ENCODE measurements at regions not wholly inside any gene's neighbourhood (a gene's known extent, or its start where the extent isn't known, plus 50 kb on each side); places are given as distances from the start of the nearest gene placed in this dataset.

DNA sequence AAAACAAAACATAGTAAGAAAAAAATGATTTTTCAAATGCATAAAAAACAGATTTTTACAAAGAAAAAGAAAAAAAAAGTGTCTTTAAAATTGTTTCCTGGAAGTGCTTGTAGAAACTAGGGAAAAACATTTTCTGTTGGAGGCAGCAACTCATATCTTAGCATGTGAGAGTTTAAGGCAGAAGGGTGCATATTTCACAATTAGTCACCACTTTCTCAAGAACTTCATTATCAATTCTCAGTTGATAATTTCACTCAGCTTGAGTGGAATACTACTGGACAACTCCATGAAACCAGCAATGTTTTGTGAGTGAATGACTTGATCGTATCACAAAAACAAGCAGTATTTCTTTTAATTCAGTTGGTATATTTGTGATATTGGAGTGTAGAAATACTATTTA lies 508.3 kb upstream of the DAB2 start:
- TF ChIP-seq CTCF (conservative IDR thresholded peaks at IDR 0.05; ENCODE audit: low read depth, low read length) (no peak), EZH2 (IDR thresholded peaks at IDR 0.05; ENCODE audit: borderline replicate concordance, low read depth, low read length, poor library complexity, severe bottlenecking) (no peak)

All from A673 (cell line).